Erythroblast (primary cell): ENCODE measurements at regions not wholly inside any gene's neighbourhood (a gene's known extent, or its start where the extent isn't known, plus 50 kb on each side); places are given as distances from the start of the nearest gene placed in this dataset.

Experiments
- GATA1 ChIP-seq: IDR thresholded peaks from 2 replicates; pipeline ENCODE4 v1.6.1; 2011; ENCODE audit warnings: low read depth, mild to moderate bottlenecking, control low read depth, low read length, moderate library complexity
- POLR2A ChIP-seq: IDR thresholded peaks from 2 replicates; pipeline ENCODE4 v1.6.1; 2011; ENCODE audit warnings: mild to moderate bottlenecking, low read length

DNA sequence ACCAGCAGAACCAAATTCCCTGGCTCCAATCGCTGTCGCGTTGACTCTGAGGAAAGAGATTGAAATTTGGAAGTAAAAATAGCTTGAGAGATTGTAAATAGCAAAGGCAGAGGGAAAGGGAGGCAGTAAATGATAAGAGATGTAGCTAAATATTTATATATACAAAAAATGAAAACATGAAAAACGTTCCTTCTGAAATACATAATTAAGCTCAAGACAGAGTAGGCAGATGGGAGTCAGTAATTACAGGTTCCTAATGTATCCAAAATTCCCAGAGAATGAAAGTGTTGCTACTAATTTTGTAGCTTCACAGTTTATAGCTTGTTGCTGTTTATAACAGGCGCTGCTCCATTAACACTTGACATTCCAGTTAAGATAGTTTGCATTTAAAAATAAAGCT, 648.7 kb downstream of the KCNA4 start:
- no peak for TF ChIP-seq POLR2A
- TF ChIP-seq GATA1 = no peak
